GM23338 (cell line): ENCODE measurements at regions not wholly inside any gene's neighbourhood (a gene's known extent, or its start where the extent isn't known, plus 50 kb on each side); places are given as distances from the start of the nearest gene placed in this dataset.

ENCODE experiments used
- ATAC-seq: fragments of 200-7000 bp; cut with Tn5 transposase; 3 replicates; pipeline ENCODE4 v1.9.1; 2020
- DNase-seq: peaks from one replicate; pipeline ENCODE4 v3.0.0-alpha.2; 2015; ENCODE audit warnings: low spot score
- H2AFZ ChIP-seq: fragments of 200-600 bp; sonication (generic); 2 replicates; pipeline ENCODE4 v1.8.0; 2016; ENCODE audit warnings: antibody characterized with exemption, mild to moderate bottlenecking, moderate library complexity
- H3F3A ChIP-seq: fragments of 200-600 bp; sonication (generic); replicated peaks from 2 replicates; pipeline ENCODE4 v1.8.0; 2017; ENCODE audit warnings: antibody characterized with exemption, mixed run types, low read depth
- H3K27ac ChIP-seq: fragments of 200-600 bp; sonication (generic); 2 replicates; pipeline ENCODE4 v1.6.1; 2016; ENCODE audit warnings: low read depth
- H3K27me3 ChIP-seq: fragments of 200-600 bp; sonication (generic); 2 replicates; pipeline ENCODE4 v1.8.0; 2016; ENCODE audit warnings: mild to moderate bottlenecking, mixed run types, moderate library complexity; ENCODE audit not compliant: insufficient read depth
- H3K36me3 ChIP-seq: fragments of 200-600 bp; sonication (generic); 2 replicates; pipeline ENCODE4 v1.8.0; 2016; ENCODE audit warnings: mild to moderate bottlenecking; ENCODE audit not compliant: insufficient read depth
- H3K4me1 ChIP-seq: fragments of 200-600 bp; sonication (generic); 2 replicates; pipeline ENCODE4 v1.8.0; 2016; ENCODE audit warnings: mild to moderate bottlenecking, moderate library complexity; ENCODE audit not compliant: insufficient read depth
- H3K4me2 ChIP-seq: fragments of 200-600 bp; sonication (generic); 2 replicates; pipeline ENCODE4 v1.7.1; 2017; ENCODE audit warnings: mixed run types
- H3K4me3 ChIP-seq: fragments of 200-600 bp; sonication (generic); 2 replicates; pipeline ENCODE4 v1.6.1; 2016; ENCODE audit warnings: mixed run types
- H3K79me2 ChIP-seq: fragments of 200-600 bp; sonication (generic); replicated peaks from 2 replicates; pipeline ENCODE4 v1.8.0; 2017; ENCODE audit warnings: mild to moderate bottlenecking; ENCODE audit not compliant: insufficient read depth
- H3K9me2 ChIP-seq: fragments of 200-600 bp; sonication (generic); 2 replicates; pipeline ENCODE4 v1.8.0; 2017; ENCODE audit not compliant: insufficient read depth
- H4K20me1 ChIP-seq: fragments of 200-600 bp; sonication (generic); replicated peaks from 2 replicates; pipeline ENCODE4 v1.8.0; 2017; ENCODE audit warnings: mild to moderate bottlenecking; ENCODE audit not compliant: insufficient read depth
- H3K27ac Mint-ChIP-seq: 2 replicates; pipeline ENCODE4 v1.8.0; 2020; ENCODE audit warnings: inconsistent platforms, mild to moderate bottlenecking, moderate library complexity, mixed read lengths
- H3K27me3 Mint-ChIP-seq: 3 replicates; pipeline ENCODE4 v1.8.0; 2022; ENCODE audit warnings: low read depth, mild to moderate bottlenecking, moderate library complexity, mixed read lengths, inconsistent platforms; ENCODE audit not compliant: insufficient read depth, poor library complexity
- H3K36me3 Mint-ChIP-seq: 3 replicates; pipeline ENCODE4 v1.8.0; 2021; ENCODE audit warnings: low read depth, mild to moderate bottlenecking, inconsistent platforms, moderate library complexity, mixed read lengths
- H3K4me1 Mint-ChIP-seq: 3 replicates; pipeline ENCODE4 v1.8.0; 2020; ENCODE audit warnings: mild to moderate bottlenecking, inconsistent platforms, mixed read lengths
- H3K4me3 Mint-ChIP-seq: 3 replicates; pipeline ENCODE4 v1.8.0; 2021; ENCODE audit warnings: moderate library complexity, mild to moderate bottlenecking, inconsistent platforms, mixed read lengths
- H3K9me3 Mint-ChIP-seq: 3 replicates; pipeline ENCODE4 v1.8.0; 2020; ENCODE audit warnings: moderate library complexity, mild to moderate bottlenecking, inconsistent platforms, mixed read lengths
- CREB1 ChIP-seq: fragments of 250-450 bp; sonication (Bioruptor Pico); IDR thresholded peaks from 2 replicates; pipeline ENCODE4 v1.5.0; 2020; ENCODE audit warnings: low read depth, mild to moderate bottlenecking, moderate library complexity
- EZH2 ChIP-seq: fragments of 200-600 bp; sonication (generic); IDR thresholded peaks from one replicate; pipeline ENCODE4 v1.8.0; 2017; ENCODE audit warnings: antibody characterized with exemption, mild to moderate bottlenecking, low read depth; ENCODE audit not compliant: unreplicated experiment
- EZH2phosphoT487 ChIP-seq: fragments of 200-600 bp; sonication (generic); IDR thresholded peaks from one replicate; pipeline ENCODE4 v1.8.1; 2018; ENCODE audit warnings: antibody characterized with exemption; ENCODE audit not compliant: unreplicated experiment
- JUNB ChIP-seq: IDR thresholded peaks from one replicate; pipeline ENCODE4 v1.6.1; 2016; ENCODE audit warnings: antibody characterized with exemption; ENCODE audit not compliant: unreplicated experiment
- NANOG ChIP-seq: IDR thresholded peaks from 2 replicates; pipeline ENCODE4 v1.6.1; 2016; ENCODE audit warnings: antibody characterized with exemption, borderline replicate concordance
- STAT1 ChIP-seq: IDR thresholded peaks from one replicate; pipeline ENCODE4 v1.6.1; 2016; ENCODE audit warnings: antibody characterized with exemption; ENCODE audit not compliant: unreplicated experiment
- ZNF114 ChIP-seq: fragments of 250-450 bp; sonication (Bioruptor Pico); IDR thresholded peaks from 2 replicates; pipeline ENCODE4 v1.5.0; 2020; ENCODE audit warnings: mild to moderate bottlenecking, moderate library complexity
- ZNF331 ChIP-seq: fragments of 250-450 bp; sonication (Bioruptor Pico); IDR thresholded peaks from 2 replicates; pipeline ENCODE4 v1.5.0; 2020; ENCODE audit warnings: low read depth, mild to moderate bottlenecking, moderate library complexity
- ZNF462 ChIP-seq: fragments of 250-450 bp; sonication (Bioruptor Pico); IDR thresholded peaks from 2 replicates; pipeline ENCODE4 v1.5.0; 2020; ENCODE audit warnings: mild to moderate bottlenecking, moderate library complexity
- TF ChIP-seq, protein P1 (sequence below), 2 experiments: fragments of 200-600 bp in 1 of 2; sonication (generic) in 1 of 2; conservative IDR thresholded peaks; 2 replicates each; pipeline versions ENCODE4 v1.5.1 to v1.6.1; 2016 to 2017; ENCODE audit warnings: antibody characterized with exemption in 2 of 2, low read depth in 2 of 2, mild to moderate bottlenecking in 2 of 2, moderate library complexity in 1 of 2
- TF ChIP-seq, protein P2 (sequence below): IDR thresholded peaks from 2 replicates; pipeline ENCODE4 v1.6.1; 2016; ENCODE audit warnings: antibody characterized with exemption

- TF ChIP-seq, protein P1, sequence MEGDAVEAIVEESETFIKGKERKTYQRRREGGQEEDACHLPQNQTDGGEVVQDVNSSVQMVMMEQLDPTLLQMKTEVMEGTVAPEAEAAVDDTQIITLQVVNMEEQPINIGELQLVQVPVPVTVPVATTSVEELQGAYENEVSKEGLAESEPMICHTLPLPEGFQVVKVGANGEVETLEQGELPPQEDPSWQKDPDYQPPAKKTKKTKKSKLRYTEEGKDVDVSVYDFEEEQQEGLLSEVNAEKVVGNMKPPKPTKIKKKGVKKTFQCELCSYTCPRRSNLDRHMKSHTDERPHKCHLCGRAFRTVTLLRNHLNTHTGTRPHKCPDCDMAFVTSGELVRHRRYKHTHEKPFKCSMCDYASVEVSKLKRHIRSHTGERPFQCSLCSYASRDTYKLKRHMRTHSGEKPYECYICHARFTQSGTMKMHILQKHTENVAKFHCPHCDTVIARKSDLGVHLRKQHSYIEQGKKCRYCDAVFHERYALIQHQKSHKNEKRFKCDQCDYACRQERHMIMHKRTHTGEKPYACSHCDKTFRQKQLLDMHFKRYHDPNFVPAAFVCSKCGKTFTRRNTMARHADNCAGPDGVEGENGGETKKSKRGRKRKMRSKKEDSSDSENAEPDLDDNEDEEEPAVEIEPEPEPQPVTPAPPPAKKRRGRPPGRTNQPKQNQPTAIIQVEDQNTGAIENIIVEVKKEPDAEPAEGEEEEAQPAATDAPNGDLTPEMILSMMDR (conservative IDR thresholded peaks at IDR 0.05; ENCODE audit: low read depth in 2 of 2): no peak
- TF ChIP-seq, protein P2, sequence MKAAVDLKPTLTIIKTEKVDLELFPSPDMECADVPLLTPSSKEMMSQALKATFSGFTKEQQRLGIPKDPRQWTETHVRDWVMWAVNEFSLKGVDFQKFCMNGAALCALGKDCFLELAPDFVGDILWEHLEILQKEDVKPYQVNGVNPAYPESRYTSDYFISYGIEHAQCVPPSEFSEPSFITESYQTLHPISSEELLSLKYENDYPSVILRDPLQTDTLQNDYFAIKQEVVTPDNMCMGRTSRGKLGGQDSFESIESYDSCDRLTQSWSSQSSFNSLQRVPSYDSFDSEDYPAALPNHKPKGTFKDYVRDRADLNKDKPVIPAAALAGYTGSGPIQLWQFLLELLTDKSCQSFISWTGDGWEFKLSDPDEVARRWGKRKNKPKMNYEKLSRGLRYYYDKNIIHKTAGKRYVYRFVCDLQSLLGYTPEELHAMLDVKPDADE: no peak
Measured at GRCh38 chr21:21715266-21715969, 717.2 kb downstream of the NCAM2 start (continued).

DNA sequence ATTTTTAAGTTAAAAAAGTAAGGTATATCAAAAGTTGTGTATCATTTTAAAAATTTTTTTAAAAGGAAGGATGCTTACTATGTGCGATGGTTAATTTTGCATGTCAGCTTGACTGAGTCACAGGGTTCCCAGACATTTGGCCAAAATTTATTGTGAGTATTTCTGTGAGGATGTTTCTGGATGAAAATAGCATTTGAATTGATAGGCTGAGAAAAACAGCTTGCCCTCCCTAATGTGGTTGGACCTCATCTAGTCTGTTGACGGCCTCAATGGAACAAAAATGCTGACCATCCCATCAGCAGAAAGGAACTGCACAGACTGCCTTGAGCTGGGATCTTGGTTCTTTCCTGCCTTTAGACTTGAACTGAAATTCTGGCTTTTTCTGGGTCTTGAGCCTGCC, 724.5 kb downstream of the NCAM2 start:
- Histone ChIP-seq H3K36me3 (no peaks in the 10 kb centered on the region), H3K4me1 (no peaks in the 10 kb centered on the region), H3K27ac (no peak overlapping the region), H3F3A (no peaks in the 10 kb centered on the region), H3K4me3 (no peak overlapping the region), H4K20me1 (no peaks in the 10 kb centered on the region), H3K4me2 (no peak overlapping the region), H2AFZ (no peak overlapping the region), H3K79me2 (no peaks in the 10 kb centered on the region), H3K27me3 (no peaks in the 10 kb centered on the region), H3K9me2 (peaks cover 13% of the 10 kb centered on the region; the same call in 1 of the 2 replicates)
- H3K4me3 Mint-ChIP-seq: no peak overlapping the region
- no peaks in the 10 kb centered on the region for H3K4me1 Mint-ChIP-seq
- H3K9me3 Mint-ChIP-seq: no peaks in the 10 kb centered on the region
- no peak for DNase-seq
- no peak for ATAC-seq
- H3K27ac Mint-ChIP-seq: no peak overlapping the region
- H3K27me3 Mint-ChIP-seq: peaks cover 2% of the 10 kb centered on the region
- H3K36me3 Mint-ChIP-seq: no peaks in the 10 kb centered on the region
- TF ChIP-seq STAT1 (no peak), EZH2 (no peak), ZNF462 (CRISPR knock-in tag) (no peak), ZNF331 (CRISPR knock-in tag) (no peak), ZNF114 (no peak), JUNB (no peak), CREB1 (no peak), EZH2phosphoT487 (no peak), NANOG (no peak)
- TF ChIP-seq, protein P1 (conservative IDR thresholded peaks at IDR 0.05; ENCODE audit: low read depth in 2 of 2): no peak
- TF ChIP-seq, protein P2: no peak
